AG09319 (cell line): ENCODE measurements at regions not wholly inside any gene's neighbourhood (a gene's known extent, or its start where the extent isn't known, plus 50 kb on each side); places are given as distances from the start of the nearest gene placed in this dataset.

ENCODE experiments used
- DNase-seq: peaks from one replicate; pipeline ENCODE4 v3.0.0-alpha.2; 2010; ENCODE audit warnings: low read depth; ENCODE audit errors: extremely low read depth
- CTCF ChIP-seq: IDR thresholded peaks from 2 replicates; pipeline ENCODE4 v1.5.1; 2011; ENCODE audit warnings: low read depth, mild to moderate bottlenecking, inconsistent platforms, low read length, moderate library complexity

GRCh38 chr6:139496654-139497344, 122.4 kb upstream of the CITED2 start:
- TF ChIP-seq CTCF, result no peak
- DNase-seq, result no peak

- TF ChIP-seq CTCF, result no peak
- DNase-seq, result no peak
Measured at GRCh38 chr6:139494376-139494990, 120.0 kb upstream of the CITED2 start.

- TF ChIP-seq CTCF, result no peak
Measured at GRCh38 chr6:139490482-139490881, 116.0 kb upstream of the CITED2 start.

GRCh38 chr6:139486476-139486799, 112.0 kb upstream of the CITED2 start:
- TF ChIP-seq CTCF, result no peak

More at GRCh38 chr6:139490482-139490881, 116.0 kb upstream of the CITED2 start:
- no peak for DNase-seq

GRCh38 chr6:139485742-139486475, 111.5 kb upstream of the CITED2 start:
- TF ChIP-seq CTCF, result no peak
- DNase-seq, result no peak

More at GRCh38 chr6:139486476-139486799, 112.0 kb upstream of the CITED2 start:
- no peak for DNase-seq

GRCh38 chr6:139485185-139485584, 110.7 kb upstream of the CITED2 start:
- TF ChIP-seq CTCF, result no peak

GRCh38 chr6:139483079-139483478, 108.6 kb upstream of the CITED2 start:
- DNase-seq, result no peak
- no peak for TF ChIP-seq CTCF

More at GRCh38 chr6:139485185-139485584, 110.7 kb upstream of the CITED2 start:
- DNase-seq, result no peak
